HCT116 (cell line): ENCODE measurements at regions not wholly inside any gene's neighbourhood (a gene's known extent, or its start where the extent isn't known, plus 50 kb on each side); places are given as distances from the start of the nearest gene placed in this dataset.

Experiments used
- ATAC-seq: fragments of 200-7000 bp; cut with Tn5 transposase; 2 replicates; pipeline ENCODE4 v1.9.1; 2020; ENCODE audit warnings: mild to moderate bottlenecking, moderate library complexity
- BruUV-seq: library from RNA; stranded (reverse); fragments of 400-500 nt; replicated peaks from 2 replicates; lab custom pipeline; 2021; lab: Mats Ljungman, UMichigan
- CTCF ChIA-PET: fragments of 300-600 bp; sonication (Branson Sonifier 250); formaldehyde crosslinking; loops from one replicate; lab custom pipeline; 2021; ENCODE audit warnings: antibody characterized with exemption; lab: Charles Lee
- POLR2A ChIA-PET: fragments of 300-600, 350-600 bp; sonication (Branson Sonifier 250); formaldehyde crosslinking; loops from one replicate; lab custom pipeline; 2021; ENCODE audit warnings: antibody characterized with exemption; lab: Charles Lee
- RAD21 ChIA-PET, 2 experiments: fragments of 300-600 bp; sonication (Branson Sonifier 250); formaldehyde crosslinking; loops; one replicate each; lab custom pipeline; 2023; ENCODE audit warnings: low total read pairs in 2 of 2; ENCODE audit not compliant: uncharacterized antibody in 2 of 2, unreplicated experiment in 2 of 2, low non-redundant PET in 1 of 2; lab: Charles Lee
- DNase-seq: peaks from one replicate; pipeline ENCODE4 v3.0.0-alpha.2; 2010; ENCODE audit warnings: low read depth, low spot score
- H2AFZ ChIP-seq: fragments of 200-600 bp; shearing (Covaris generic), sonication (generic); 2 replicates; pipeline ENCODE4 v1.6.1; 2017; ENCODE audit warnings: low read depth, mixed run types, mixed read lengths, antibody characterized with exemption, low read length; ENCODE audit not compliant: poor library complexity, severe bottlenecking
- H3K27ac ChIP-seq: 2 replicates; pipeline ENCODE4 v1.5.1; 2012; ENCODE audit warnings: low read depth, low read length
- H3K27me3 ChIP-seq: fragments of 200-600 bp; sonication (generic); 2 replicates; pipeline ENCODE4 v1.6.1; 2016; ENCODE audit warnings: mixed run types, low read length, mixed read lengths; ENCODE audit not compliant: insufficient read depth
- H3K36me3 ChIP-seq, 2 experiments: fragments of 200-500 bp in 1 of 2; fragments of 200-600 bp in 1 of 2; sonication (Bioruptor generic) in 1 of 2; sonication (generic) in 1 of 2; 2 replicates each; pipeline versions ENCODE4 v1.5.1 to v1.6.1; 2014 to 2016; ENCODE audit warnings: low read length in 2 of 2, inconsistent platforms in 1 of 2, mixed read lengths in 1 of 2, mixed run types in 1 of 2; ENCODE audit not compliant: insufficient read depth in 2 of 2, control insufficient read depth in 1 of 2
- H3K4me1 ChIP-seq, 2 experiments: fragments of 200-600 bp in 1 of 2; sonication (generic) in 1 of 2; 2 replicates each; pipeline versions ENCODE4 v1.5.1 to v1.6.1; 2012 to 2017; ENCODE audit warnings: low read length in 2 of 2, inconsistent platforms in 1 of 2, mild to moderate bottlenecking in 1 of 2, mixed read lengths in 1 of 2, mixed run types in 1 of 2, moderate library complexity in 1 of 2; ENCODE audit not compliant: insufficient read depth in 2 of 2, control insufficient read depth in 1 of 2
- H3K4me2 ChIP-seq: fragments of 200-600 bp; sonication (generic); 2 replicates; pipeline ENCODE4 v1.6.1; 2017; ENCODE audit warnings: mixed run types, low read length, mixed read lengths
- H3K4me3 ChIP-seq, 2 experiments: fragments of 200-600 bp in 1 of 2; sonication (generic) in 1 of 2; replicated peaks in 1 of 2; 2 replicates each; pipeline ENCODE4 v1.5.1; 2011 to 2016; ENCODE audit warnings: low read length in 2 of 2, control low read depth in 1 of 2, low read depth in 1 of 2, mild to moderate bottlenecking in 1 of 2, mixed read lengths in 1 of 2, mixed run types in 1 of 2
- H3K79me2 ChIP-seq: fragments of 200-600 bp; sonication (generic); 2 replicates; pipeline ENCODE4 v1.6.1; 2017; ENCODE audit warnings: mild to moderate bottlenecking, mixed run types, low read length, moderate library complexity, mixed read lengths; ENCODE audit not compliant: insufficient read depth
- H3K9ac ChIP-seq: fragments of 200-600 bp; sonication (generic); 2 replicates; pipeline ENCODE4 v1.6.1; 2016; ENCODE audit warnings: low read length, mixed read lengths
- H3K9me2 ChIP-seq: fragments of 200-600 bp; sonication (generic), shearing (Covaris generic); 2 replicates; pipeline ENCODE4 v1.6.1; 2017; ENCODE audit warnings: mixed run types, mild to moderate bottlenecking, moderate library complexity; ENCODE audit not compliant: insufficient read depth
- H3K9me3 ChIP-seq, 2 experiments: fragments of 200-500 bp in 1 of 2; fragments of 200-600 bp in 1 of 2; sonication (Bioruptor generic) in 1 of 2; sonication (generic) in 1 of 2; 2 replicates each; pipeline ENCODE4 v1.6.1; 2014 to 2017; ENCODE audit warnings: low read length in 2 of 2, mixed read lengths in 2 of 2, inconsistent platforms in 1 of 2, low read depth in 1 of 2, mild to moderate bottlenecking in 1 of 2, mixed run types in 1 of 2, moderate library complexity in 1 of 2; ENCODE audit not compliant: control insufficient read depth in 1 of 2, insufficient read depth in 1 of 2
- H4K20me1 ChIP-seq: fragments of 200-600 bp; sonication (generic), shearing (Covaris generic); 2 replicates; pipeline ENCODE4 v1.6.1; 2017; ENCODE audit warnings: mixed run types, mild to moderate bottlenecking, moderate library complexity; ENCODE audit not compliant: insufficient read depth
- CBX3 ChIP-seq: IDR thresholded peaks from 2 replicates; pipeline ENCODE4 v1.6.1; 2012; ENCODE audit warnings: low read depth
- EGR1 ChIP-seq: IDR thresholded peaks from 2 replicates; pipeline ENCODE4 v1.6.1; 2012; ENCODE audit warnings: low read depth
- EZH2 ChIP-seq: fragments of 200-600 bp; sonication (generic); IDR thresholded peaks from 2 replicates; pipeline ENCODE4 v1.6.1; 2017; ENCODE audit warnings: antibody characterized with exemption, mixed run types
- EZH2phosphoT487 ChIP-seq: fragments of 200-600 bp; IDR thresholded peaks from 2 replicates; pipeline ENCODE4 v1.6.1; 2018; ENCODE audit warnings: antibody characterized with exemption, borderline replicate concordance
- JUND ChIP-seq: IDR thresholded peaks from 2 replicates; pipeline ENCODE4 v1.6.1; 2012
- POLR2AphosphoS5 ChIP-seq: IDR thresholded peaks from 2 replicates; pipeline ENCODE4 v1.6.1; 2011; ENCODE audit warnings: mild to moderate bottlenecking, low read depth, low read length, moderate library complexity
- RAD21 ChIP-seq: IDR thresholded peaks from 2 replicates; pipeline ENCODE4 v1.6.1; 2012; ENCODE audit warnings: low read depth, mild to moderate bottlenecking
- SP1 ChIP-seq: IDR thresholded peaks from 2 replicates; pipeline ENCODE4 v1.6.1; 2012; ENCODE audit warnings: low read depth
- SRF ChIP-seq: IDR thresholded peaks from 2 replicates; pipeline ENCODE4 v1.6.1; 2012; ENCODE audit warnings: low read depth
- ZNF274 ChIP-seq: fragments of 200-500 bp; sonication (Bioruptor generic); IDR thresholded peaks from 2 replicates; pipeline ENCODE4 v1.6.1; 2014; ENCODE audit warnings: mild to moderate bottlenecking, low read depth, low read length, inconsistent platforms
- intact Hi-C: fragments of 100-400 bp; cut with micrococcal nuclease; formaldehyde crosslinking; loops from 2 replicates; pipeline ENCODE4 v1.10.0; 2022
- TF ChIP-seq, protein P1 (sequence below): IDR thresholded peaks from 2 replicates; pipeline ENCODE4 v1.6.1; 2012
- TF ChIP-seq, protein P2 (sequence below): IDR thresholded peaks from 2 replicates; pipeline ENCODE4 v1.6.1; 2011; ENCODE audit warnings: mild to moderate bottlenecking, low read length, moderate library complexity; ENCODE audit not compliant: insufficient replicate concordance; ENCODE audit errors: extremely low read depth
- TF ChIP-seq, protein P3 (sequence below): IDR thresholded peaks from 2 replicates; pipeline ENCODE4 v1.6.1; 2012
- TF ChIP-seq, protein P4 (sequence below), 3 experiments: fragments of 200-600 bp in 1 of 3; sonication (generic) in 1 of 3; IDR thresholded peaks in 2 of 3; conservative IDR thresholded peaks in 1 of 3; 2 replicates each; pipeline ENCODE4 v1.5.1; 2012 to 2017; ENCODE audit warnings: low read depth in 2 of 3, low read length in 2 of 3, antibody characterized with exemption in 1 of 3, borderline replicate concordance in 1 of 3, control low read depth in 1 of 3, mild to moderate bottlenecking in 1 of 3, mixed read lengths in 1 of 3, mixed run types in 1 of 3, moderate library complexity in 1 of 3; ENCODE audit not compliant: insufficient read depth in 1 of 3

- TF ChIP-seq, protein P1, sequence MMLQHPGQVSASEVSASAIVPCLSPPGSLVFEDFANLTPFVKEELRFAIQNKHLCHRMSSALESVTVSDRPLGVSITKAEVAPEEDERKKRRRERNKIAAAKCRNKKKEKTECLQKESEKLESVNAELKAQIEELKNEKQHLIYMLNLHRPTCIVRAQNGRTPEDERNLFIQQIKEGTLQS: no peak
- TF ChIP-seq POLR2AphosphoS5: no peak
These were observed 616.1 kb downstream of the MAFB start (continued) for GRCh38 chr20:40072907-40073306.

DNA sequence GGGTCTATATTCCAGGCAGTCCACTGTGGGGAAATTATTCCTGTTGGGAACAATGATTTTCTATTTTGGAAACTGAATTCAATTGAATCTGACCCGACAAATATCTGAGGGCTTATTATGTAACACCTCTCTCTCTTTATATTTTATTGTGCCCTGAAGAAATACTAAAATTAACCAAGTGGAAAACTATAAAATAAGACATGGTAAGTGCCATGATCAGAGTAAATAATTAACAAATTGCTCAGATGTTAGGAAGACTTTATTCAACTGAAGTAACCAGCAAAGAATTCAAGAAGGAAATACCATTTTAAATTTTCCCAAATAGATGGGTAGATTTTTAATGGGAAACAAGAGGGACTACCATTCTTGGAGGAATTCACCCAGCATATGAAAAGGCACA lies 632.9 kb downstream of the MAFB start:
- Histone ChIP-seq H3K4me2 (no peak overlapping the region), H3K27me3 (no peaks in the 10 kb centered on the region), H3K4me1 (no peaks in the 10 kb centered on the region), H2AFZ (no peak overlapping the region), H4K20me1 (no peaks in the 10 kb centered on the region), H3K27ac (no peak overlapping the region), H3K9me2 (no peaks in the 10 kb centered on the region), H3K9ac (no peak overlapping the region), H3K36me3 (no peaks in the 10 kb centered on the region), H3K4me3 (no peak overlapping the region), H3K79me2 (no peaks in the 10 kb centered on the region), H3K9me3 (peaks cover 0 to 4% of the 10 kb centered on the region in 2 experiments; a peak in 2 of 4 replicates)
- POLR2A ChIA-PET: no interaction called here
- RAD21 ChIA-PET: no interaction called here
- ATAC-seq (no peak), DNase-seq (no peak)
- TF ChIP-seq, protein P2, sequence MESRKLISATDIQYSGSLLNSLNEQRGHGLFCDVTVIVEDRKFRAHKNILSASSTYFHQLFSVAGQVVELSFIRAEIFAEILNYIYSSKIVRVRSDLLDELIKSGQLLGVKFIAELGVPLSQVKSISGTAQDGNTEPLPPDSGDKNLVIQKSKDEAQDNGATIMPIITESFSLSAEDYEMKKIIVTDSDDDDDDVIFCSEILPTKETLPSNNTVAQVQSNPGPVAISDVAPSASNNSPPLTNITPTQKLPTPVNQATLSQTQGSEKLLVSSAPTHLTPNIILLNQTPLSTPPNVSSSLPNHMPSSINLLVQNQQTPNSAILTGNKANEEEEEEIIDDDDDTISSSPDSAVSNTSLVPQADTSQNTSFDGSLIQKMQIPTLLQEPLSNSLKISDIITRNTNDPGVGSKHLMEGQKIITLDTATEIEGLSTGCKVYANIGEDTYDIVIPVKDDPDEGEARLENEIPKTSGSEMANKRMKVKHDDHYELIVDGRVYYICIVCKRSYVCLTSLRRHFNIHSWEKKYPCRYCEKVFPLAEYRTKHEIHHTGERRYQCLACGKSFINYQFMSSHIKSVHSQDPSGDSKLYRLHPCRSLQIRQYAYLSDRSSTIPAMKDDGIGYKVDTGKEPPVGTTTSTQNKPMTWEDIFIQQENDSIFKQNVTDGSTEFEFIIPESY: no peak
- TF ChIP-seq, protein P3, sequence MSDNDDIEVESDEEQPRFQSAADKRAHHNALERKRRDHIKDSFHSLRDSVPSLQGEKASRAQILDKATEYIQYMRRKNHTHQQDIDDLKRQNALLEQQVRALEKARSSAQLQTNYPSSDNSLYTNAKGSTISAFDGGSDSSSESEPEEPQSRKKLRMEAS: no peak
- TF ChIP-seq SP1: no peak
- TF ChIP-seq, protein P1: no peak
- no peak for TF ChIP-seq EZH2phosphoT487
- TF ChIP-seq, protein P4, sequence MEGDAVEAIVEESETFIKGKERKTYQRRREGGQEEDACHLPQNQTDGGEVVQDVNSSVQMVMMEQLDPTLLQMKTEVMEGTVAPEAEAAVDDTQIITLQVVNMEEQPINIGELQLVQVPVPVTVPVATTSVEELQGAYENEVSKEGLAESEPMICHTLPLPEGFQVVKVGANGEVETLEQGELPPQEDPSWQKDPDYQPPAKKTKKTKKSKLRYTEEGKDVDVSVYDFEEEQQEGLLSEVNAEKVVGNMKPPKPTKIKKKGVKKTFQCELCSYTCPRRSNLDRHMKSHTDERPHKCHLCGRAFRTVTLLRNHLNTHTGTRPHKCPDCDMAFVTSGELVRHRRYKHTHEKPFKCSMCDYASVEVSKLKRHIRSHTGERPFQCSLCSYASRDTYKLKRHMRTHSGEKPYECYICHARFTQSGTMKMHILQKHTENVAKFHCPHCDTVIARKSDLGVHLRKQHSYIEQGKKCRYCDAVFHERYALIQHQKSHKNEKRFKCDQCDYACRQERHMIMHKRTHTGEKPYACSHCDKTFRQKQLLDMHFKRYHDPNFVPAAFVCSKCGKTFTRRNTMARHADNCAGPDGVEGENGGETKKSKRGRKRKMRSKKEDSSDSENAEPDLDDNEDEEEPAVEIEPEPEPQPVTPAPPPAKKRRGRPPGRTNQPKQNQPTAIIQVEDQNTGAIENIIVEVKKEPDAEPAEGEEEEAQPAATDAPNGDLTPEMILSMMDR (IDR thresholded peaks at IDR 0.05 in 2 of 3, conservative IDR thresholded peaks at IDR 0.05 in 1 of 3; ENCODE audit: borderline replicate concordance in 1 of 3, insufficient read depth in 1 of 3, low read depth in 2 of 3, low read length in 2 of 3): no peak
- no peak for TF ChIP-seq SRF
- TF ChIP-seq CBX3: no peak
- no peak for TF ChIP-seq EZH2
- TF ChIP-seq RAD21: no peak
- TF ChIP-seq JUND: no peak
- no peak for TF ChIP-seq ZNF274
- no peak for TF ChIP-seq EGR1
- intact Hi-C loops: no loop called here
- CTCF ChIA-PET: no interaction called here
- no TSS peak for BruUV-seq
